ENCODE measurements at regions not wholly inside any gene's neighbourhood (a gene's known extent, or its start where the extent isn't known, plus 50 kb on each side); places are given as distances from the start of the nearest gene placed in this dataset.

DNA sequence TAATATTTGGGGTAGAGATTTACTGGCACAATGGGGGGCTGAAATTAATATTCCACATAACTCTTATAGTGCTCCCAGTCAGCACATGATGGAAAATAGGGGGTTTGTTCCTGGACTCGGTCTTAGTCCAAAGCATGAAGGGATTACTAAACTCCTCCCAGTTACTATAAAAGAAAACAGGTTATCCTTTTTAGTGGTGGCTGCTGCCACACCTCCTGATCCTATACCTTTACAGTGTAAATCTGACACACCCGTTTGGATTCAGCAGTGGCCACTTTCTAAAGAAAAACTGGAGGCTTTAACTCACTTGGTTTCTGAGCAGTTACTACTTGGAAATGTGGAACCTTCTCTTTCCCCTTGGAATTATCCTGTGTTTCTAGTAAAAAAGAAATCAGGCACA, 572.9 kb upstream of the PTGER4 start:
- TF ChIP-seq, protein P1, sequence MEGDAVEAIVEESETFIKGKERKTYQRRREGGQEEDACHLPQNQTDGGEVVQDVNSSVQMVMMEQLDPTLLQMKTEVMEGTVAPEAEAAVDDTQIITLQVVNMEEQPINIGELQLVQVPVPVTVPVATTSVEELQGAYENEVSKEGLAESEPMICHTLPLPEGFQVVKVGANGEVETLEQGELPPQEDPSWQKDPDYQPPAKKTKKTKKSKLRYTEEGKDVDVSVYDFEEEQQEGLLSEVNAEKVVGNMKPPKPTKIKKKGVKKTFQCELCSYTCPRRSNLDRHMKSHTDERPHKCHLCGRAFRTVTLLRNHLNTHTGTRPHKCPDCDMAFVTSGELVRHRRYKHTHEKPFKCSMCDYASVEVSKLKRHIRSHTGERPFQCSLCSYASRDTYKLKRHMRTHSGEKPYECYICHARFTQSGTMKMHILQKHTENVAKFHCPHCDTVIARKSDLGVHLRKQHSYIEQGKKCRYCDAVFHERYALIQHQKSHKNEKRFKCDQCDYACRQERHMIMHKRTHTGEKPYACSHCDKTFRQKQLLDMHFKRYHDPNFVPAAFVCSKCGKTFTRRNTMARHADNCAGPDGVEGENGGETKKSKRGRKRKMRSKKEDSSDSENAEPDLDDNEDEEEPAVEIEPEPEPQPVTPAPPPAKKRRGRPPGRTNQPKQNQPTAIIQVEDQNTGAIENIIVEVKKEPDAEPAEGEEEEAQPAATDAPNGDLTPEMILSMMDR (IDR thresholded peaks at IDR 0.05; ENCODE audit: low read length), result no peak
- no peak for TF ChIP-seq EZH2 (IDR thresholded peaks at IDR 0.05; ENCODE audit: borderline replicate concordance, low read length)
